Stimulated activated CD4-positive, alpha-beta T cell treated with anti-CD3 and anti-CD28 coated beads, Interleukin-4, amount 100 ng/mL, for 1 hour (primary cell): ENCODE measurements at regions not wholly inside any gene's neighbourhood (a gene's known extent, or its start where the extent isn't known, plus 50 kb on each side); places are given as distances from the start of the nearest gene placed in this dataset.
"Not testable (repeated sequence)": the region's sequence is repeated elsewhere in the genome, so short reads cannot be mapped to it uniquely, and the experiment has no call there.

Experiments
- DNase-seq: peaks from one replicate; pipeline ENCODE4 v3.0.0-alpha.2; 2020

DNA sequence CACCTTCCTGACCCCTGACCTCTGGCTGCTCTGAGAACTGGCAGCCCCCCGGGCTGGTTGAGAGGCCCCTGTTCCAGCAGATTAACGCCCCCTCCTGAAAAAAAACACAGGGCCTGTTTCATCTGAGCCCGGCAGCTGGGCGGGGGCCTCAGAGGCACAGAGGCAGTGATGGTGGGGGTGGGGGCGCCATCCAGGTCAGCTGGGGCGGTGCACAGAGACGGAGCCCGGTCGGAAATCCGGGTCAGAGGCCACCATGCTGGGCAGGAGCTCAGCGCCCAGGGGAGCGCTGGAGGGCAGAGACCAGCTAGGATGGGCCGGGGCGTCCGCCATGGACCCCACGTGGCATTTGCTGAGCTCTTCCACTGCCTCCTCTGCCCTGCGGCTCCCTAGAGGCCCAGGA lies 68.0 kb downstream of the UNCX start:
- no peak for DNase-seq

DNA sequence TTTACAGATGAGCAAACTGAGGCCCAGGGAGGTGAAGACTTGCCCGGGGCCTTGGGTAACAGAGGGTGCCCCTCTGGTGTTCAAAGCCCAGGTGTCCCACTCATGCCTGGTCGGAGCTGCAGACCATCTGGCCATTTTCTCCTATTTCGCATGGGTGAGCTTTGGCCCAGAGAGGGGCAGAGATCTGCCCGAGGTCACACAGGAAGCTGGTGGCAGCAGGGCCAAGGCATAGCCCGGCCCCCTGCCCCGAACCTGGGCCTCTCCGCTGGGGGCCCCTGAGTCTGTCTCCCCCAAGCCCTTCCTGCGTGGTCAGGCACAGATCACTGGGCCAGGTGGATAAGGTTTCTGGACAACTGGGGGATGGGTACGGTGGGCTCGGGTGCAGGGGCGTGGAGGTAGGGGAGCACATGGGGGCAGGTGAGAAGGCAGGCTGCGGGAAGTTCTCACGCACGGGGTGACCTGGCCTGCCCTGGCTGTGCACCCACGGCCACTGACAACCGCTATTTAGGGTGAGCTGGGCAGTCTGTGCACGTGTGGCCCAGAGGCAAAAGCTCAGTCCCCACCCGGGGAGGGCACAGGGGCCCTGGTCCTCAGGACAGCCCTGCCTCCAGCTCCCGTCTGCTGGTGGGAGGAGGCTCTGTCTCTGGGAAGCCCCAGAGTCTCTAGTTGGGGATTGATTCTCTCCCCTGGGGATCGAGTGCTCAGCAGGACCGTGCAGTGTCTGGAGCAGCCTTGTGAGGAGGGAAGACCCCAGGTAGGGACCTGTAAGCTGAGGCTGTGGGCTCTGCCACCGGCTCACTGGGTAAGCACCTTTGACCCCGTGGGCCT lies 68.6 kb downstream of the UNCX start:
- DNase-seq: no peak

DNA sequence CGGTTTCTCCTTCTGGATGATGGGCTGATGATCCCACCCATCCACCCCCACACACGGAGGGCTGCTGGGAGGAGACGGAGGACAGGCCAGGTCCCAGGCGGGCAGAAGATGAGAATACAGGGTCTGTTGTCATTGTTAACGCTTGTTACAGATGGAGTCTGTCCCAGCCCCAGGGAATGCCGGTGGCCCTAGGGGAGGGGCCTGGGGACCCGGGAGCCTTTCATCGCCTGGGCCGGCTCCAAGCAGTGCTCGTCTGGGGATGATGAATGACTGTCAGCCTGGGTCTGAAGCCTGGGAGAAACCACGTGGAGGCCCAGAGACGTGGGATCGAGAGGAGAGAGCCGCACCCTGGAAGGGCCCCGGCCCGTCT lies 69.2 kb downstream of the UNCX start:
- DNase-seq: no peak

DNA sequence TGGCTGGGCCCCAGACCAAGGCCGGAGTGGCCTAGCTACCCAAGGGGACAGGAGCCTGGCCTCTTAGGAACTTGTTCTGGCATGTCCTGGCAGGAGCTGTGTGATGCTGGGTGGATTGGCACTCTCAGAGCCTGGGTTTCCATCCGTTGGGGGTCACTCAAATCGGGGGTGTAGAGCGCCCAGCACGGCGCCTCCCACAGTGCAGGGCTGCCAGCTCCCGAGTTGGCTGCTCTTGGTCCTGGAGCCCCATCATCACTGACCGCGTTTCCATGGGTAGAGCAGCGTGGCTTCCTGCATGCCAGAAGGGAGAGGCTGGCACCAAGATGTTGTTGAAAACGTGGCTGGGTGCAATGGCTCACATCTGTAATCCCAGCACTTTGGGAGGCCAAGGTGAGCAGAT lies 70.3 kb downstream of the UNCX start:
- no peak for DNase-seq

DNA sequence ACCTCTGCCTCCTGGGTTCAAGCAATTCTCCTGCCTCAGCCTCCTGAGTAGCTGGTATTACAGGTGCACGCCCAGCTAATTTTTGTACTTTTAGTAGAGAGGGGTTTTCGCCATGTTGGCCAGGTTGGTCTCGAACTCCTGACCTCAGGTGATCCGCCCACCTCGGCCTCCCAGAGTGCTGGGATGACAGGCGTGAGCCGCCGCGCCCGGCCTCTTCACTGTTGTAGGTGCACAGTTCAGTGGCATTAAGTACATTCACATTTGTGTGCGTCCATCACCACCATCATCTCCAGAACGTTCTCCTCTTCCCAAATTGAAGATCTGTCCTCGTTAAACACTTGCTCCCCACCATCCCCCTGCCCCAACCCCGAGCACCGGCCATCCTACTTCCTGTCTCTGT lies 71.3 kb downstream of the UNCX start:
- DNase-seq: not testable (repeated sequence)

DNA sequence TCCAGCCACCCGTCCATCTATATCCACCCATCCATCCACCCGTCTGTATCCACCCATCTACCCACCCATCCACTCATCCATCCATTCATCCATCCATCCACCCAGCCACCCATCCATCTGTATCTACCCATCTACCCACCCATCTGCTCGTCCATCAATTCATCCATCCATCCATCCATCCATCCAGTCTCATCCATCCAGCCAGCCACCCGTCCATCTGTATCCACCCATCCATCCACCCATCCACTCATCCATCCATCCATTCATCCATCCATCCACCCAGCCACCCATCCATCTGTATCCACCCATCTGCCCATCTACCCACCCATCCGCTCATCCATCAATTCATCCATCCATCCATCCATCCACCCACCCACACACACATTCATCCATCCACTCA lies 73.2 kb downstream of the UNCX start:
- DNase-seq: no peak

DNA sequence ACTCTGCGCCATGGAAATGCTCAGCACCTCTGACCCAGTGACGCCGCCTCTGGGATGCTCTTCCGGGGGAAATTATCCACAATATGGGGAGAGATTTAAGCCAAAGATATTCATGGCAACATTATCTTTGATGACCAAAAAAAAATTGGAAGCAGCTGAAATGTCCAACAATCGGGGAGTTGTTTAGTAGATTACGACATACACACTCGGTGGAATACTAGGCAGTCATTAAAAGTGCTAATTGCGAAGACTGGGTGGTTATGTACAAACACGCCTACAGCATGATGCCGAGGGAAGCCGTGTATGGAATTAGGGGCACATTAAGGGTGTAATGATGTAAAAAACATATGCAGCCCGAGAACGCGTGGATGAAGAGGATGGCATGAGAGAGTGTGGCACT lies 75.2 kb downstream of the UNCX start:
- DNase-seq: no peak

DNA sequence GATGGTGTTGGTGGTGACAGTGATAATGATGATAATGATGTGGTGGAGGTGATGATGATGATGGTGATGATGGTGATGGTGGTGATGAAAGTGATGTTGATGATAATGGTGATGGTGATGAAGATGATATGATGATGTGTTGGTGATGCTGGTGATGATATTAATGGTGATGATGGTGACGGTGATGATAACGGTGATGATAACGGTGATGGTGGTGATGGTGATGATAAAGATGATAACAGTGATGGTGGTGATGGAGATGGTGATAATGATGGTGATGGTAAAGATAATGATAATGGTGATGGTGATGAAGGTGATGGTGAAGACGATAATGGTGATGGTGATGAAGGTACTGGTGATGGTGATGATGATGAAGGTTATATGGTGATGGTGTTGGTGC lies 76.6 kb downstream of the UNCX start:
- no peak for DNase-seq

DNA sequence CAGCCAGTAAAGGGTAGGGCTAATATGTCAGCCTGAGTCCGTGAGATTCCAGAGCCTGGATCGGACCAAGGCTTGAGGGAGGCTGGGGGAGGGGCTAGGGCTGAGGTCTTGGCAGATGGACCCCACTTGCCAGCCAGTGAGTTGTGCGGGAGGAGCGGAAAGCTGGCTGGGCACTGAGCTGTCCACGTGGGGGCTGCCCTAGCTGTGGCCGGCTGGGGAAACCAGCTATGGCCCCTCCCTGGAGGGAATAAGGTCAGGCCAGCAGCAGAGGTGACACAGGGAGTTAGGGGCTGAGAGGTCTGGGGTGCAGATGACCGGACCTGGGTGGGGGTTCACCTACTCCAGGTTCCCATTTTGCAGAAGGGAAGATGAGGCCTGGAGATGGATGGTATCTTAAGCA lies 77.3 kb downstream of the UNCX start:
- no peak for DNase-seq

DNA sequence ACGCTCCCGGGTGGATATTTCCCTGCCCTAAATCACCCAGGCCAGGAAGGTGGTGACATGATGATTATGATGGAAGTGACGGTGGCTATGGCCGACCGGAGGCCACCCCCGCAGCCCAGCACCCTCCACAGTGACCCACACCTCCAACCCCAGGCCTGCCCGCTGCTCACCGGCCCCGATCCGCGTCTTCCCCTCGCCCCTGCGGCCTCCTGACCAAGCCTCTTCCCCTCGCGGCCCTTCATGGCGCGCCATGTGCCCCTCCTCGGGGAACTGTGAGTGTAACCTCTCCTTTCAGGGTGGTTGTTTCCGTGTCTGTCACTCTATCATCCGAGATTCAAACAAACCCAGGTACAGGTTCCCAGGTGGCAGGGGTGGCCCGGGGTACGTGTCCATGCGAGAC lies 78.3 kb downstream of the UNCX start:
- no peak for DNase-seq

DNA sequence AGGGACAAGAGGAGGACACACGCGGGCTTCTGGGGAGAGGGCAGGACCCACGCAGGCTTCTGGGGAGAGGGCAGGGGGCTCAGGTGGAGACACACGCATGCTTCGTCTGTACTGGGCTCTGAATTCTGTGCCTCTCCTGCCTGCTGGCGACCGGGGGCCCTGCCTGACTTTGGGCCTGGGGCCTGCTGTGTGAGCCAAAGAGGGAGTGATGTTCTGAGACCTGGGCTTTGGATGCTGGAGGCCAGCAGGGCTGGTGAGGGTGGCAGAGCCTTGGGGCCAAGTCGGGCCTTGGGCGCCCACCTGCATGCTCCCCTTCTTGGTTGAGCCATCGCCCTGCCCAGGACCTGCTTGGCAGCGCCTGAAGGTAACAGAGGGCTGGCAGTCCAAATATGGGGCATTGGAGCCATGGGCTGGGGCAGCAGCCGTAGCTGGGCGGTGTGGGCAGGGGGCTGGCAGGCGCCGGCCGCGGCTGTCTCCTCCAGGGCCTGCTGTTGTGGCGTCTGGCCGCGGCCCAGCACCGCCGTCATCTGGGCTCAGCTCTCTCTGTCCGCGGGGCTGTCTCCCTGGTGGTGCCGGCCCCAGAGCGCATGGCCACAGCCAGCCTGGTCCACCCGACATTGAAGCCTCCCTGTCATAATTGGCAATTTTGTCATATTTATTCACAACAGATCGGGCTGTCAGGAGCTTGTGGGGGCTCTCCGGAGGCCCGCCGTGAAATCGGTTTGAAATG lies 78.9 kb downstream of the UNCX start:
- DNase-seq: no peak

DNA sequence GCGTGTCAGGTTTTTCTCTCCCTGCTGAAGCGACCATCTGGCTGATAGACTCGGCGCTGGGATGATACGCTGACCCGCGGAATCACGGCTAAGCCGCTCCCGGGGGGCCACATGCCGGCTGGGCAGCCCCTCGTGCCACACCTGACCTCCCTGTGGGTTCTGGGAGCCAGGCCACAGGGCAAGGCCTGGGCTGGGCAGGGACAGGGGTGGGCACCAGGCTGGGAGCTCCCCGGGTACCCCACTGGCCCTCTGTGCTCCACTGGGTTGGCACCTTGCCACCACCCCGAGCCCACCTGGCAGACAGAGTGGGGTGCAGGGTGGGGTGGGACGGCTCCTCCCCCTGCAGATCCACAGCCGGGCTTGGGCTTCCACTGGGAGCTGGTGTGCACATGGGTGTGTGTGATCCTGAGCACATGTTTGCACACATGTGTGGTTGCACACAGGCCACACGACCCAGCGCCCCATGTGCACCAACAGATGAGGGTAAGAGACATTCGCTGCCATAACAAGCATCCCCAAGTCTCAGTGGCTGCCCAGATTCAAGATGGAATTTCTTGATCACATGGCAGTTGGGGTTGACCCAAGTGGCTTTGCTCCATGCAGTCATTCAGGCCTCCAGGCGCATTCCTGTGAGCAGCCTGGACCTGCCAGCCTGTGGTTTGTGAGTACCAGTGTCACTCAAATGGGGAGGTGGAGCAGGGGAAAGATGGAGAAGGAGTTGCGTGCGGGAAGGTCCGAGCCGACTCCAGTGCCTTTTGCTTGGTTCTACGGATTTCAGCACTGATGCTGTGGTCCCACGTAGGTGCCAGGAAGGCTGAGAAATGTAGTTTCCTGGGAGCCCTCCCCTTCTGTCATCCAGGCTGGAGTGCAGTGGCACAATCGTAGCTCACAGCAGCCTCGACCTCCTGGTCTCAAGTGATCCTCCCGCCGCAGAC lies 79.7 kb downstream of the UNCX start:
- DNase-seq: no peak

DNA sequence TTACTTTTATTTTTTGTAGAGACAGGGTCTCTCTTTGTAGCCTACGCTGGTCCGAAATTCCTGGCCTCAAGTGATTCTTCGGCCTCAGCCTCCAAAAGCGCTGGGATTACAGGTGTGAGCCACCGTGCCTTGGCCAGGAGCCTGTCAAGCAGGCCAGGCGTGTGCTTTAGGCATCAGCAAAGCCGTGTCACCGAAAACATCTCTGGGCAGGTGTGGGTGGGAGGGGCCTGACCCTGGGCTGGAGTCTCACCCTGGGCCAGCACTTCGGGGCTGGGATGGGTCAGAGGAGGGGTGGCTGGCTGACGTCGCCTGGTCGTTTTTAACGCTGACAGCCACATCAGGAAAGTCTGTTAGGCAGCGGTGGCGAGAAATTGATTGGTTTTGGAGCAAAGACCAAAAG lies 80.9 kb downstream of the UNCX start:
- no peak for DNase-seq

DNA sequence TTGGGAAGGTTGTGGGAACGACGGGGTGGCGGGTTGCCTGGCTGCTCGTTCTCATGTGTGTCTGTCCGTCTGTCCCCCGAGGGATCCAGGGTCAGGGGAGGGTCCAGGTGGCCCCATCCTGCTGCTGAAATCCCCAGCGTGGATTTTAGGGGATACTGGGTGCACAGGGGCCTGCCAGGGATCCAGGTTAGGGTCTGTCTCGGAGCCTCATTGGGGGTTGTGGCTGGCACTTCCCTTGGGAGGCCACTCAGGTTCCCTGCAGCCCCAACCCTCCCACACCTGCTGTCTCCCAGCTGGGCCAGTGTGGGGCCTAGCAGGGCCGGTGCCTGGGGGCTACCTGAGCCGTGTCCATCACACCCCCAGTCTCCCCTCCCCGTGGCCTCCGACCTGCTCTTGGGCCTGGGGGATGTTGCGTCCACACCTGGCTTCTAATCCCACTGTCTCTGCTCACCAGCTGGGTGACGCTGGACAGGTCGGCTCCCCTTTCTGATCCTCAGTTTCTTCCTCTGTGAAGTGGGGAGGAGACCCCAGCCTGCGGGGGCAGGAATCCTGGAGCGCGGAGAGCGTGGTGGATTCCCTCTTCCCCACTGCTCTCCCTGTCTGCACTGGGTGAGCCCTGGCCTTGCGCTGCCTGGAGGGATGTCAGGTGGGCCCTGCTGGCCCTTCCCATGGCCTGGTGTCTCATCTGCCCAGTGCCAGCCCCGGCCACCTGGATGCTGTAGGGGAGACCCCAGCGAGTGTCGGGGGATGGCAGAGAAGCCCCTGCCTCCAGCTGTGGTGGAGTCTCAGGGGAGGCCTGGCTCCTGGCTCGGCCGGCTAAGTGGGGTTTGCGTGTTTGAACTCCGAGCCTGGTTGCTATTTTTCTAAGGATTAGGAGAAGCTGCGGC lies 81.6 kb downstream of the UNCX start:
- DNase-seq: no peak

DNA sequence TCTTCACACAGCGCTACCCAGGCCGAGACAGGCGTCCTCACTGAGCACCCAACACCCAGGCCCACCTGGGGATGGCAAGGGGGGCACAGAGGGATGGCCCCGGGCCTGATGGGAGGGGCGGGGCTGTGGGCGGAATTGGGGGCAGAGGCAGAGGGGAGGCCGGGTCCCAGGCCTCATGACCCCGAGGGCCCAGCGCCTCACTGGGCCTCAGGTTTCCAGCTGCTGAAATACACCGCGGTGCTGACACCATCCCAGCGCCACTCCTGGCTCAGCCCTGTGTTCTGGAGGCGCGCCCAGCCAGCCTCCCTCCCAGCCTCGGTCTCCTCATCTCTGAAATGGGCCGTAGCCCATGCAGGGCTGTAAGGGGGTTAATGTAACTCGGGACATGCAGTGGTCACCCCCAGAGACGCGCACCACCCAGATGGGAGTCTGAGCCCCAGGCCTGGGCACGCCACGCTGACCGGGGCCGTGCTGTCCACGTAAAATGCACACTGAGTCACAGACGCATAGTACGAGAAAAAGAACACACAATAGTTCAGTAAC lies 82.3 kb downstream of the UNCX start:
- DNase-seq: no peak

DNA sequence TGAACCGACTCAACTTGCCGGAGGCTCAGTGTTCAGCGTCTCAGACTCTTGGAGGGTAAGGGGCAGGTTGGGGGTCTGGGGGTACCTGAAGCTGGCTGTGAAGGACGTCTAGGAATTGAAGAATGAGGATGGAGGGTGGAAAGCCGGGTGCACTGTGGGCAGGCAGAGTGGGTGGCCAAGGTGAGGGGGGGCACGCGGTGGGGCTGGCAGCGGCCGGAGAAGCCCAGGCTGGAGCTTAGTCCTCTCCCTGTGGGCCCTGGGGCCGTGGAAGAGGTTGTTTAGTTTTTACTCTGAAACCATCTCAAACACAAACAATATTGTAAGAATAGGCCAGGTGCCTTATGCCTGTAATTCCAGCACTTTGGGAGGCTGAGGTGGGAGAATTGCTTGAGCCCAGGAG lies 83.4 kb downstream of the UNCX start:
- DNase-seq: no peak

DNA sequence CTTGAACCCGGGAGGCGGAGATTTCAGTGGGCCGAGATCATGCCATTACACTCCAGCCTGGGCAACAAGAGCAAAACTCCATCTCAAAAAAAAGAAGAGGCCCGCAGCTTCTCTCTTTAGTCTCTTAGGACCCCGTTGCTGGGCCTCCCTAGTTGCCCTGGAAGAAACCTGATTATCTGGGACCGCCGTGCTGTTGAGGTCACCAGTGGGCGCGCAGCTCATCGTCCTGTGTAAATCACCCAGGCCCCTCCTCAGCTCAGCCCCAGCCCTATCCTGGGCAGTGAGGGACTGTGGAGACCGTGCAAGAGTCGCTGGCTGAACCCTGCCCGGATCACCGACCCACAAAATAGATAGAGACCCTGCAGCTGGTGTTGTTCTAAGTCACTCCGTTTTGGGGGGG lies 85.0 kb downstream of the UNCX start:
- DNase-seq: no peak

DNA sequence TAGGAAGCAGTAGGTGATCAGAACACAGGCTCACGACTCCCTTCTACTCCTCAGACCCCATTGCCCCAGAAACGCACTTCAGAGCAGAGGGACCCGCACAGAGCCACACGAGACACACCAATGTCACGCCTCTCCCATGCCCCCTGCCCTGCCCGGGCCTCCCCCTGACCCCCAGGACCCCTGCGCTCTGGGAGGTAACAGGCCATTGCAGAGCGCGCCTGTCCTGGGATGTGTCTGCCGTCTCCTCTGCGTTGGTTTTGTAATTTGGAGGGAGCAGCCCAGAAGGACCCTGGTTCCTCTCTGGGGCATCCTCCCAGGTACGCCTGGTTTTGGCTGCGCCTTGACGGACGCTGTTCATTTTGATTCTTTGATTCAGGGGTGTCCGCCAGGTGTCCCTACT lies 85.4 kb downstream of the UNCX start:
- no peak for DNase-seq

DNA sequence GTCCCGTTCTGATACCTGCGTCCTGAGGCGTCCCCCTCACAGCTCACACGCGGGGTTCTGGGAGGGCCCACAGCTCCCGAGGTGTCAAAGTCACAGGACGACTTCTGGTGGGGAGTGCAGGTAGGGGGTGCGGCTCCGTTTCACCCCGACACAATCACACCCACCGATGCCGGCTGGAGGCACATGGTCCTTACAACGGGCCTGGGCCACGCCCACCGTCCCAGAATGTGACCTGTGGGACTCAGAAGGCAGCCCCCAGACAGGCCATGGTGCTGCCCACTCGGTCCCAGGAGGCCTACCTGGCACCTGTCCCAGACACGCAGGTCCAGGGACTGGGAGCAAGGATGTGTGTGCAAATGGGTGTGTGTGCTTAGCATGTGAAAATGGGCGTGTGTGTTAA lies 86.0 kb downstream of the UNCX start:
- no peak for DNase-seq

DNA sequence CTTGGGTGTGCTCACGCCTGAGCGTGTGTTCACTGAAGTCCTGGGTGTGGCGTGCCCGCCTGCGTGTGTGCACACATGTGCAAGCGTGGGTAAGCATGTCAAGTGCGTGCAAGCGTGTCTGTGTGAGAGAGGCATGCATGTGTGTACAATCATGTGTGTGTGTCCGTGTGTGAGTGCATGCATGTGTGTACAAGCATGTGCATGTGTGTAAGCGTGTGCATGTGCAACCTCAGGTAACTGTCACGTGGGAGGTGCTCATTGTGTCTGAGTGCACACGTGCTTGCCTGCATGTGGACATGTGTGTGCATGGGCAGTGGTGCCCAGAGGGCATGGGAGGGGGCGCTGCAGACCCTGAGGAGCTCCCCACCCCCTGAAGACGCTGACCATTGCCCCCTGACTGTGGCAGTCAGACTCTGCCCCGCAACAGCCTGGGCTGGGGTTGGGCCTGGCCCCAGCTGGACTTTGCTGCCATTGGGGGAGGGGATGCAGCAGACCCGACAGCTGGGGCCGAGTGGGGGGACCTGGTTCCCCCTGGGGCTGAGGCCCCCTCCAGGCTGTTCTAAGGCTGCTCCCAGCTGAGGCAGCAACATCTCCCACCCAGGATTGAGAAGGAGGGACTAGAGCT lies 88.1 kb downstream of the UNCX start:
- no peak for DNase-seq

DNA sequence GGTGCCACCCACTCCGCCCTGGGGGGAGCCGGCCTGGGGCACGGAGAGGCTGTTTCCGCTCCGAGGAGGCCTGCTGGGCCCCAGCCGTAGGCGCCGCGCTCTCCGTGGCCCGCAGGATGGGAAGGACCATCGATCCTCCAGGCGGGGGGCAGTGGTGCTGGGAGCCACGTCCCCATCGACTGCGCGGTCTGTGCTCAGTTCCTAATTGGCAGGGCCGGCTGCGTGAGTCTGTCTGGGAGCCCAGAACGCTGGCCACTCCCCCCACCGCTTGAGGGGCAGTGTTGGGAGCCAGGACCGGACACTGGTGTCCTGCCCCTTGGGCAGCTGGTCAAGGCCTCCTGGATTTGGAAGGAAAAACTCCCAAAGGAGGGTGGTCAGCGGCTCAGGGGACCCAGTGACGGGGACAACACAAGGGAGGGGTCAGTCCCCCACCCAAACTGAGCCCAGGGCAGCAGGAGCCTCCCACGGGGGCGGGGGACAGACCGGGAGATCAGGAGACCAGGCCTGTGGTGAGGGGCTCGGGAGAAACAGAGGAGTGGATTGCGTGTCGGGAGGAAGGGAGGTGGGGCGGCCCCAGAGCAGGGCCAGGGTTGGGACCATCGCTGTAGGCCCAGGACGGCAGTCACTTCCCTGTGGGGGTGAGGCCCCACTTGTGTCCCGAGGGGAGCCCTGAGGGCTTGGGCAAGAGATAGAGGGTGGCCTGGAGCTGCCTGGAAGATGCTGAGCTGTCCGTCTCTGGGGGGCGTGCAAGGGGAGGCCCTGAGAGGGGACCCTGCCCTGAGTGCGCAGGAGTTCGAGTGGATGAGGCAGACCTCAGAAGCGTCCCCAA lies 89.0 kb downstream of the UNCX start:
- DNase-seq: no peak
